K562 (cell line): ENCODE measurements at regions not wholly inside any gene's neighbourhood (a gene's known extent, or its start where the extent isn't known, plus 50 kb on each side); places are given as distances from the start of the nearest gene placed in this dataset.

Experiments used
- ATAC-seq: fragments of 200-7000 bp; cut with Tn5 transposase; 3 replicates; pipeline ENCODE4 v1.9.1; 2020; ENCODE audit warnings: moderate library complexity
- BruUV-seq: library from RNA; stranded (reverse); fragments of 400-500 nt; replicated peaks from 2 replicates; lab custom pipeline; 2021; lab: Mats Ljungman, UMichigan
- CTCF ChIA-PET: fragments of 300-600 bp; formaldehyde crosslinking; extraction: SDS; loops from one replicate; lab custom pipeline; 2021; ENCODE audit warnings: low intra/inter-chr PET ratio; lab: Yijun Ruan, JAX
- POLR2A ChIA-PET: fragments of 300-600, 350-650 bp; sonication (Branson Sonifier 250); formaldehyde crosslinking; extraction: SDS; loops from one replicate; lab custom pipeline; 2021; ENCODE audit warnings: antibody characterized with exemption, inconsistent platforms; lab: Yijun Ruan, JAX
- DNase-seq, 4 experiments: peaks; one replicate each; pipeline versions ENCODE4 v3.0.0 to v3.0.0-alpha.2; 2011 to 2018; ENCODE audit warnings: low spot score in 3 of 4, mixed read lengths in 3 of 4; ENCODE audit errors: extremely low read depth in 1 of 4
- FAIRE-seq: peaks from 2 replicates; lab custom pipeline; 2011; peaks lifted over from hg19 to GRCh38; lab: Jason Lieb, UNC
- H2AFZ ChIP-seq: 2 replicates; pipeline ENCODE4 v1.6.0; 2011; ENCODE audit warnings: low read depth, low read length, control low read depth, inconsistent platforms
- H3K27ac ChIP-seq: fragments of 200-600 bp; 3 replicates; pipeline ENCODE4 v1.8.0; 2011; ENCODE audit warnings: low read depth, mild to moderate bottlenecking, control low read depth, inconsistent platforms, low read length, moderate library complexity, mixed read lengths; ENCODE audit errors: extremely low read depth
- H3K27me3 ChIP-seq, 2 experiments: fragments of 300-600 bp in 1 of 2; 2 replicates in 1 of 2; 3 replicates in 1 of 2; pipeline versions ENCODE4 v1.6.0 to v1.8.0; 2011; ENCODE audit warnings: inconsistent platforms in 2 of 2, low read length in 2 of 2, mild to moderate bottlenecking in 1 of 2, mixed read lengths in 1 of 2, moderate library complexity in 1 of 2; ENCODE audit not compliant: control insufficient read depth in 2 of 2, insufficient read depth in 2 of 2
- H3K36me3 ChIP-seq: fragments of 300-600 bp; 3 replicates; pipeline ENCODE4 v1.8.0; 2011; ENCODE audit warnings: mild to moderate bottlenecking, low read length, inconsistent platforms; ENCODE audit not compliant: control insufficient read depth, insufficient read depth
- H3K4me1 ChIP-seq, 2 experiments: fragments of 200-600 bp in 1 of 2; replicated peaks in 1 of 2; 2 replicates in 1 of 2; 3 replicates in 1 of 2; pipeline versions ENCODE4 v1.5.1 to v1.8.0; 2011; ENCODE audit warnings: inconsistent platforms in 2 of 2, low read length in 2 of 2, mild to moderate bottlenecking in 1 of 2, mixed read lengths in 1 of 2, moderate library complexity in 1 of 2; ENCODE audit not compliant: control insufficient read depth in 2 of 2, insufficient read depth in 2 of 2
- H3K4me2 ChIP-seq: 2 replicates; pipeline ENCODE4 v1.6.1; 2011; ENCODE audit warnings: low read length, control low read depth, inconsistent platforms, mixed read lengths; ENCODE audit not compliant: insufficient read depth
- H3K4me3 ChIP-seq: fragments of 200-600 bp; sonication (generic), shearing (Covaris generic); 2 replicates; pipeline ENCODE4 v1.5.1; 2016; ENCODE audit warnings: control low read depth, inconsistent platforms
- H3K79me2 ChIP-seq: fragments of 200-600 bp; 3 replicates; pipeline ENCODE4 v1.8.0; 2011; ENCODE audit warnings: low read length, inconsistent platforms; ENCODE audit not compliant: control insufficient read depth, insufficient read depth
- H3K9ac ChIP-seq, 2 experiments: 2 replicates each; pipeline versions ENCODE4 v1.6.0 to v1.6.1; 2011; ENCODE audit warnings: low read depth in 2 of 2, low read length in 2 of 2, control low read depth in 1 of 2, inconsistent platforms in 1 of 2, mild to moderate bottlenecking in 1 of 2, mixed read lengths in 1 of 2; ENCODE audit not compliant: insufficient read depth in 1 of 2
- H3K9me1 ChIP-seq: one replicate; pipeline ENCODE4 v1.6.0; 2011; ENCODE audit warnings: inconsistent platforms, mild to moderate bottlenecking, low read length, moderate library complexity; ENCODE audit not compliant: control insufficient read depth, insufficient read depth
- H3K9me3 ChIP-seq: replicated peaks from 2 replicates; pipeline ENCODE4 v1.5.1; 2011; ENCODE audit warnings: low read depth, low read length, inconsistent platforms; ENCODE audit not compliant: control insufficient read depth, insufficient read depth
- H4K20me1 ChIP-seq: replicated peaks from 2 replicates; pipeline ENCODE4 v1.6.1; 2011; ENCODE audit warnings: low read length, inconsistent platforms, mixed read lengths; ENCODE audit not compliant: control insufficient read depth, insufficient read depth
- BACH1 ChIP-seq: fragments of 200-800 bp; sonication (Bioruptor generic); IDR thresholded peaks from 2 replicates; pipeline ENCODE4 v1.6.1; 2016; ENCODE audit warnings: missing genetic modification characterization, missing compliant biosample characterization
- CCNT2 ChIP-seq: IDR thresholded peaks from 2 replicates; pipeline ENCODE4 v1.6.1; 2011; ENCODE audit warnings: borderline replicate concordance, low read depth, mild to moderate bottlenecking, moderate library complexity, mixed read lengths, low read length; ENCODE audit not compliant: insufficient read length; ENCODE audit errors: extremely low read depth
- CEBPG ChIP-seq, 3 experiments: fragments of 200-800 bp in 1 of 3; sonication (Bioruptor generic) in 1 of 3; sonication (generic) in 1 of 3; formaldehyde crosslinking in 1 of 3; IDR thresholded peaks in 2 of 3; conservative IDR thresholded peaks in 1 of 3; 2 replicates each; pipeline versions ENCODE4 v1.6.1 to v1.8.0; 2016 to 2022; ENCODE audit warnings: missing compliant biosample characterization in 2 of 3, missing genetic modification characterization in 2 of 3, mild to moderate bottlenecking in 1 of 3, missing genetic modification reagents in 1 of 3
- ETS2 ChIP-seq: IDR thresholded peaks from 2 replicates; pipeline ENCODE4 v1.6.1; 2016; ENCODE audit warnings: borderline replicate concordance, missing genetic modification characterization, mild to moderate bottlenecking, moderate library complexity, missing compliant biosample characterization; ENCODE audit not compliant: poor library complexity, severe bottlenecking
- KDM4B ChIP-seq, 2 experiments: fragments of 450-650 bp in 1 of 2; sonication (generic) in 1 of 2; IDR thresholded peaks; 2 replicates each; pipeline ENCODE4 v1.6.1; 2016 to 2017; ENCODE audit warnings: borderline replicate concordance in 2 of 2, antibody characterized with exemption in 1 of 2, low read depth in 1 of 2, mild to moderate bottlenecking in 1 of 2
- RFX5 ChIP-seq: IDR thresholded peaks from 2 replicates; pipeline ENCODE4 v1.6.1; 2011; ENCODE audit warnings: low read depth, mild to moderate bottlenecking, improper control_type of control experiment, low read length
- RNF2 ChIP-seq: sonication (generic); IDR thresholded peaks from 2 replicates; pipeline ENCODE4 v1.6.1; 2016
- ZKSCAN3 ChIP-seq: fragments of 250-450 bp; sonication (Bioruptor Pico); IDR thresholded peaks from 2 replicates; pipeline ENCODE4 v1.4.0; 2020
- whole genome bisulfite sequencing: fragments of 100-300 bp; shearing (Covaris generic); methylation state at CpG from one replicate; pipeline ENCODE4 v1.1.6; 2016; ENCODE audit warnings: low coverage, mixed read lengths; ENCODE audit not compliant: insufficient coverage; ENCODE audit errors: missing lambda C conversion rate; 5-methylcytosine and 5-hydroxymethylcytosine counted together
- in situ Hi-C: fragments of 300-500 bp; cut with MboI; formaldehyde crosslinking; loops from 4 replicates; pipeline ENCODE4 v1.15.0; 2018; ENCODE audit warnings: inconsistent platforms, mixed read lengths
- intact Hi-C: fragments of 100-400 bp; cut with micrococcal nuclease; formaldehyde crosslinking; loops from 2 replicates; pipeline ENCODE4 v1.14.2; 2022
- TF ChIP-seq, protein P1 (sequence below): sonication (generic); formaldehyde crosslinking; IDR thresholded peaks from 2 replicates; pipeline ENCODE4 v1.8.1; 2022; ENCODE audit warnings: missing genetic modification reagents
- TF ChIP-seq, protein P2 (sequence below): fragments of 250-450 bp; sonication (Bioruptor Pico); IDR thresholded peaks from 2 replicates; pipeline ENCODE4 v1.4.0; 2020; ENCODE audit warnings: borderline replicate concordance
- TF ChIP-seq, protein P3 (sequence below): fragments of 250-450 bp; sonication (Bioruptor Pico); IDR thresholded peaks from 2 replicates; pipeline ENCODE4 v1.4.0; 2020; ENCODE audit warnings: mild to moderate bottlenecking, moderate library complexity
- TF ChIP-seq, protein P4 (sequence below): sonication (generic); formaldehyde crosslinking; IDR thresholded peaks from 2 replicates; pipeline ENCODE4 v1.8.1; 2022; ENCODE audit warnings: missing genetic modification reagents

DNA sequence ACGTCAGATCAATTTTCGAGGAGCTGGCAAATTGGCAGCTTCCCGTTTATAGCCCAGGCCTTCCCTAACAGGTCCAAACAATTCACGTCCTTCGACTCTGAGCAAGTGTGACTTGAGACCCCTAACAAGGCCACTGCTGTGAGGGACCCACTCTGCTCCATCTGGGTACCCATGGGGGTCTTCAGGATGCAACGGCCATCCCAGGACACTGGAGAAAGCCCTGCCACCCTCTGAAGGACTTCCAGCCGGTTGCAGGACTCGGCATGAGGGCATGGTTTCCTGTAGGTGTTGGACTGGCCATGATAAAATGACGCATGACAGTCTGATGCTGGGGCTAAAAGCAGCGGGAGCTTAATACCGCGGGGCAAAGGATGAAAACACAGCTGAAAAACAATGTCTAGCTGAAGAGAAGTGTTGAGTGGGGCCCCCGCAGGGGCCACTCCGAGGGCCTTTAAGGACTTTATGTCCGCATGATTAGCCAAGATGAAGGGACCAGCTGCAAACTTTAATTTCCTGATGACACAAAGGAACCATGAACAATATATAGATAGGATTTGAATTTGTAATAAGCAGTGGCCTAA, 113.3 kb upstream of the ZNF521 start:
- Histone ChIP-seq H3K27me3 (no peaks in the 10 kb centered on the region), H3K9me1 (no peaks in the 10 kb centered on the region), H3K4me2 (no peak overlapping the region), H3K4me3 (no peak overlapping the region), H3K36me3 (no peaks in the 10 kb centered on the region), H3K9ac (no peak overlapping the region), H3K79me2 (no peaks in the 10 kb centered on the region), H2AFZ (no peak overlapping the region), H3K27ac (no peak overlapping the region), H3K4me1 (no peaks in the 10 kb centered on the region), H4K20me1 (no peaks in the 10 kb centered on the region), H3K9me3 (no peaks in the 10 kb centered on the region)
- DNase-seq (no peak), ATAC-seq (no peak), FAIRE-seq (no peak)
- intact Hi-C loops (loop anchor here (10.0 kb wide), 1 partner anchor 50 kb away; no protein-coding TSS in a partner anchor), in situ Hi-C loops (no loop called here)
- 1% methylated on average over 15 of the region's 15 CpGs for WGBS
- ChIA-PET CTCF (no interaction called here), POLR2A (no interaction called here)
- BruUV-seq: no TSS peak
- TF ChIP-seq CEBPG (CRISPR knock-in tag; IDR thresholded peaks at IDR 0.05) (no peak), CEBPG (tag; conservative IDR thresholded peaks at IDR 0.05 in 1 of 2, IDR thresholded peaks at IDR 0.05 in 1 of 2) (no peak), KDM4B (IDR thresholded peaks at IDR 0.05; ENCODE audit: borderline replicate concordance in 2 of 2, low read depth in 1 of 2) (no peak), ETS2 (tag) (no peak), ZKSCAN3 (CRISPR knock-in tag) (no peak), RFX5 (no peak), RNF2 (no peak), BACH1 (tag) (no peak), CCNT2 (no peak)
- TF ChIP-seq, protein P1, sequence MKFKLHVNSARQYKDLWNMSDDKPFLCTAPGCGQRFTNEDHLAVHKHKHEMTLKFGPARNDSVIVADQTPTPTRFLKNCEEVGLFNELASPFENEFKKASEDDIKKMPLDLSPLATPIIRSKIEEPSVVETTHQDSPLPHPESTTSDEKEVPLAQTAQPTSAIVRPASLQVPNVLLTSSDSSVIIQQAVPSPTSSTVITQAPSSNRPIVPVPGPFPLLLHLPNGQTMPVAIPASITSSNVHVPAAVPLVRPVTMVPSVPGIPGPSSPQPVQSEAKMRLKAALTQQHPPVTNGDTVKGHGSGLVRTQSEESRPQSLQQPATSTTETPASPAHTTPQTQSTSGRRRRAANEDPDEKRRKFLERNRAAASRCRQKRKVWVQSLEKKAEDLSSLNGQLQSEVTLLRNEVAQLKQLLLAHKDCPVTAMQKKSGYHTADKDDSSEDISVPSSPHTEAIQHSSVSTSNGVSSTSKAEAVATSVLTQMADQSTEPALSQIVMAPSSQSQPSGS: no peak
- TF ChIP-seq, protein P2, sequence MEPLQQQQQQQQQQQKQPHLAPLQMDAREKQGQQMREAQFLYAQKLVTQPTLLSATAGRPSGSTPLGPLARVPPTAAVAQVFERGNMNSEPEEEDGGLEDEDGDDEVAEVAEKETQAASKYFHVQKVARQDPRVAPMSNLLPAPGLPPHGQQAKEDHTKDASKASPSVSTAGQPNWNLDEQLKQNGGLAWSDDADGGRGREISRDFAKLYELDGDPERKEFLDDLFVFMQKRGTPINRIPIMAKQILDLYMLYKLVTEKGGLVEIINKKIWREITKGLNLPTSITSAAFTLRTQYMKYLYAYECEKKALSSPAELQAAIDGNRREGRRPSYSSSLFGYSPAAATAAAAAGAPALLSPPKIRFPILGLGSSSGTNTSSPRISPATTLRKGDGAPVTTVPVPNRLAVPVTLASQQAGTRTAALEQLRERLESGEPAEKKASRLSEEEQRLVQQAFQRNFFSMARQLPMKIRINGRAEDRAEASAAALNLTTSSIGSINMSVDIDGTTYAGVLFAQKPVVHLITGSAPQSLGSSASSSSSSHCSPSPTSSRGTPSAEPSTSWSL (CRISPR knock-in tag): no peak
- TF ChIP-seq, protein P3, sequence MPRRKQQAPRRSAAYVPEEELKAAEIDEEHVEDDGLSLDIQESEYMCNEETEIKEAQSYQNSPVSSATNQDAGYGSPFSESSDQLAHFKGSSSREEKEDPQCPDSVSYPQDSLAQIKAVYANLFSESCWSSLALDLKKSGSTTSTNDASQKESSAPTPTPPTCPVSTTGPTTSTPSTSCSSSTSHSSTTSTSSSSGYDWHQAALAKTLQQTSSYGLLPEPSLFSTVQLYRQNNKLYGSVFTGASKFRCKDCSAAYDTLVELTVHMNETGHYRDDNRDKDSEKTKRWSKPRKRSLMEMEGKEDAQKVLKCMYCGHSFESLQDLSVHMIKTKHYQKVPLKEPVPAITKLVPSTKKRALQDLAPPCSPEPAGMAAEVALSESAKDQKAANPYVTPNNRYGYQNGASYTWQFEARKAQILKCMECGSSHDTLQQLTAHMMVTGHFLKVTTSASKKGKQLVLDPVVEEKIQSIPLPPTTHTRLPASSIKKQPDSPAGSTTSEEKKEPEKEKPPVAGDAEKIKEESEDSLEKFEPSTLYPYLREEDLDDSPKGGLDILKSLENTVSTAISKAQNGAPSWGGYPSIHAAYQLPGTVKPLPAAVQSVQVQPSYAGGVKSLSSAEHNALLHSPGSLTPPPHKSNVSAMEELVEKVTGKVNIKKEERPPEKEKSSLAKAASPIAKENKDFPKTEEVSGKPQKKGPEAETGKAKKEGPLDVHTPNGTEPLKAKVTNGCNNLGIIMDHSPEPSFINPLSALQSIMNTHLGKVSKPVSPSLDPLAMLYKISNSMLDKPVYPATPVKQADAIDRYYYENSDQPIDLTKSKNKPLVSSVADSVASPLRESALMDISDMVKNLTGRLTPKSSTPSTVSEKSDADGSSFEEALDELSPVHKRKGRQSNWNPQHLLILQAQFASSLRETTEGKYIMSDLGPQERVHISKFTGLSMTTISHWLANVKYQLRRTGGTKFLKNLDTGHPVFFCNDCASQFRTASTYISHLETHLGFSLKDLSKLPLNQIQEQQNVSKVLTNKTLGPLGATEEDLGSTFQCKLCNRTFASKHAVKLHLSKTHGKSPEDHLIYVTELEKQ (CRISPR knock-in tag): no peak
- TF ChIP-seq, protein P4, sequence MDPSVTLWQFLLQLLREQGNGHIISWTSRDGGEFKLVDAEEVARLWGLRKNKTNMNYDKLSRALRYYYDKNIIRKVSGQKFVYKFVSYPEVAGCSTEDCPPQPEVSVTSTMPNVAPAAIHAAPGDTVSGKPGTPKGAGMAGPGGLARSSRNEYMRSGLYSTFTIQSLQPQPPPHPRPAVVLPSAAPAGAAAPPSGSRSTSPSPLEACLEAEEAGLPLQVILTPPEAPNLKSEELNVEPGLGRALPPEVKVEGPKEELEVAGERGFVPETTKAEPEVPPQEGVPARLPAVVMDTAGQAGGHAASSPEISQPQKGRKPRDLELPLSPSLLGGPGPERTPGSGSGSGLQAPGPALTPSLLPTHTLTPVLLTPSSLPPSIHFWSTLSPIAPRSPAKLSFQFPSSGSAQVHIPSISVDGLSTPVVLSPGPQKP: no peak
